SK-N-SH treated with all-trans-retinoic acid at 6 μM for 48 hours (cell line): ENCODE measurements at regions not wholly inside any gene's neighbourhood (a gene's known extent, or its start where the extent isn't known, plus 50 kb on each side); places are given as distances from the start of the nearest gene placed in this dataset.

Experiments used
- ATAC-seq: fragments of 200-7000 bp; cut with Tn5 transposase; 3 replicates; pipeline ENCODE4 v1.9.1; 2020; ENCODE audit warnings: mild to moderate bottlenecking, moderate library complexity
- ARNTL ChIP-seq: fragments of 450-650 bp; formaldehyde crosslinking; IDR thresholded peaks from 2 replicates; pipeline ENCODE4 v1.5.0; 2020; ENCODE audit warnings: low read depth, mild to moderate bottlenecking, moderate library complexity, borderline replicate concordance
- BACH2 ChIP-seq: fragments of 250-450 bp; sonication (Bioruptor Pico); IDR thresholded peaks from 2 replicates; pipeline ENCODE4 v1.9.0; 2021; ENCODE audit warnings: mild to moderate bottlenecking, borderline replicate concordance
- CREB5 ChIP-seq: fragments of 250-450 bp; sonication (Bioruptor Pico); IDR thresholded peaks from 2 replicates; pipeline ENCODE4 v1.5.1; 2020; ENCODE audit warnings: low read depth, mild to moderate bottlenecking, moderate library complexity
- CSDC2 ChIP-seq: fragments of 250-450 bp; sonication (Bioruptor Pico); IDR thresholded peaks from 2 replicates; pipeline ENCODE4 v1.5.0; 2020; ENCODE audit warnings: mild to moderate bottlenecking, moderate library complexity
- CSRNP3 ChIP-seq: fragments of 250-450 bp; sonication (Bioruptor Pico); IDR thresholded peaks from 2 replicates; pipeline ENCODE4 v1.5.1; 2021; ENCODE audit warnings: mild to moderate bottlenecking, moderate library complexity
- ESRRG ChIP-seq: fragments of 250-450 bp; sonication (Bioruptor Pico); IDR thresholded peaks from 2 replicates; pipeline ENCODE4 v1.6.1; 2021; ENCODE audit warnings: mild to moderate bottlenecking
- GLIS3 ChIP-seq: fragments of 250-450 bp; sonication (Bioruptor Pico); IDR thresholded peaks from 2 replicates; pipeline ENCODE4 v1.5.0; 2020; ENCODE audit warnings: mild to moderate bottlenecking, moderate library complexity
- ISL1 ChIP-seq: fragments of 250-450 bp; sonication (Bioruptor Pico); IDR thresholded peaks from 2 replicates; pipeline ENCODE4 v2.1.2; 2022; ENCODE audit warnings: mild to moderate bottlenecking, moderate library complexity
- OSR1 ChIP-seq: fragments of 250-450 bp; sonication (Bioruptor Pico); IDR thresholded peaks from 2 replicates; pipeline ENCODE4 v1.8.0; 2022; ENCODE audit warnings: moderate library complexity, mild to moderate bottlenecking, inconsistent platforms
- PATZ1 ChIP-seq: fragments of 250-450 bp; sonication (Bioruptor Pico); IDR thresholded peaks from 2 replicates; pipeline ENCODE4 v1.8.0; 2020; ENCODE audit warnings: mild to moderate bottlenecking, moderate library complexity, borderline replicate concordance
- POU6F1 ChIP-seq: fragments of 250-450 bp; sonication (Bioruptor Pico); IDR thresholded peaks from 2 replicates; pipeline ENCODE4 v1.8.0; 2021; ENCODE audit warnings: low read depth, mild to moderate bottlenecking, moderate library complexity, borderline replicate concordance
- PPARA ChIP-seq: fragments of 250-450 bp; sonication (Bioruptor Pico); IDR thresholded peaks from 2 replicates; pipeline ENCODE4 v1.5.0; 2020; ENCODE audit warnings: mild to moderate bottlenecking, borderline replicate concordance
- RARB ChIP-seq: fragments of 250-450 bp; sonication (Bioruptor Pico); IDR thresholded peaks from 2 replicates; pipeline ENCODE4 v1.8.0; 2021; ENCODE audit warnings: mild to moderate bottlenecking, moderate library complexity
- SNAI2 ChIP-seq: fragments of 250-450 bp; sonication (Bioruptor Pico); IDR thresholded peaks from 2 replicates; pipeline ENCODE4 v1.5.0; 2020; ENCODE audit warnings: mild to moderate bottlenecking, moderate library complexity
- TCF4 ChIP-seq: fragments of 250-450 bp; sonication (Bioruptor Pico); IDR thresholded peaks from 2 replicates; pipeline ENCODE4 v1.8.0; 2021; ENCODE audit warnings: mild to moderate bottlenecking, moderate library complexity, borderline replicate concordance
- TOX ChIP-seq: fragments of 250-450 bp; sonication (Bioruptor Pico); IDR thresholded peaks from 2 replicates; pipeline ENCODE4 v1.8.0; 2021; ENCODE audit warnings: mild to moderate bottlenecking, moderate library complexity, borderline replicate concordance
- TSHZ2 ChIP-seq: fragments of 250-450 bp; sonication (Bioruptor Pico); IDR thresholded peaks from 2 replicates; pipeline ENCODE4 v1.5.0; 2020; ENCODE audit warnings: mild to moderate bottlenecking, moderate library complexity
- ZC3H10 ChIP-seq: fragments of 250-450 bp; sonication (Bioruptor Pico); IDR thresholded peaks from 2 replicates; pipeline ENCODE4 v1.5.1; 2021; ENCODE audit warnings: mild to moderate bottlenecking, moderate library complexity
- ZFP3 ChIP-seq: fragments of 250-450 bp; sonication (Bioruptor Pico); IDR thresholded peaks from 2 replicates; pipeline ENCODE4 v1.5.0; 2020; ENCODE audit warnings: mild to moderate bottlenecking, moderate library complexity
- ZFP30 ChIP-seq: fragments of 450-650 bp; formaldehyde crosslinking; IDR thresholded peaks from 2 replicates; pipeline ENCODE4 v1.5.0; 2022; ENCODE audit warnings: mild to moderate bottlenecking, moderate library complexity
- ZNF565 ChIP-seq: fragments of 450-650 bp; formaldehyde crosslinking; conservative IDR thresholded peaks from 2 replicates; pipeline ENCODE4 v1.5.0; 2020; ENCODE audit warnings: low read depth, mild to moderate bottlenecking, moderate library complexity
- ZNF70 ChIP-seq: fragments of 450-650 bp; formaldehyde crosslinking; IDR thresholded peaks from 2 replicates; pipeline ENCODE4 v1.5.0; 2020; ENCODE audit warnings: mild to moderate bottlenecking, moderate library complexity
- ZNF8 ChIP-seq: fragments of 450-650 bp; formaldehyde crosslinking; IDR thresholded peaks from 2 replicates; pipeline ENCODE4 v1.5.0; 2020; ENCODE audit warnings: mild to moderate bottlenecking, moderate library complexity

- TF ChIP-seq CREB5 (CRISPR knock-in tag) (no peak), RARB (CRISPR knock-in tag) (no peak)
These were observed 56.3 kb upstream of the LBX1 start (continued) for GRCh38 chr10:101285519-101286070.

GRCh38 chr10:101286248-101287046 is 57.2 kb upstream of the LBX1 start:
- ATAC-seq: no peak
- no peak for TF ChIP-seq PATZ1 (CRISPR knock-in tag)
- no peak for TF ChIP-seq ZNF70
- no peak for TF ChIP-seq BACH2 (CRISPR knock-in tag)
- TF ChIP-seq ZC3H10 (CRISPR knock-in tag): no peak
- TF ChIP-seq POU6F1: no peak
- TF ChIP-seq ZFP3 (CRISPR knock-in tag): no peak
- no peak for TF ChIP-seq ZNF8
- TF ChIP-seq ZFP30: no peak
- no peak for TF ChIP-seq TSHZ2
- no peak for TF ChIP-seq ESRRG
- TF ChIP-seq TOX (CRISPR knock-in tag): no peak
- no peak for TF ChIP-seq ZNF565 (CRISPR knock-in tag)
- no peak for TF ChIP-seq ISL1 (CRISPR knock-in tag)
- no peak for TF ChIP-seq OSR1 (CRISPR knock-in tag)
- TF ChIP-seq PPARA: no peak
- TF ChIP-seq CSDC2 (CRISPR knock-in tag): no peak
- TF ChIP-seq TCF4 (CRISPR knock-in tag): no peak
- TF ChIP-seq GLIS3: no peak
- no peak for TF ChIP-seq RARB (CRISPR knock-in tag)
- TF ChIP-seq, all 23 proteins: peak for 0

GRCh38 chr10:101287183-101287996 is 58.1 kb upstream of the LBX1 start:
- no peak for ATAC-seq
- TF ChIP-seq ARNTL (CRISPR knock-in tag): no peak
- TF ChIP-seq TOX (CRISPR knock-in tag): no peak
- no peak for TF ChIP-seq ZNF8
- TF ChIP-seq CSRNP3 (CRISPR knock-in tag): no peak
- TF ChIP-seq ZNF70: no peak
- no peak for TF ChIP-seq ISL1 (CRISPR knock-in tag)
- no peak for TF ChIP-seq ZC3H10 (CRISPR knock-in tag)
- TF ChIP-seq ESRRG: no peak
- no peak for TF ChIP-seq ZFP3 (CRISPR knock-in tag)
- no peak for TF ChIP-seq SNAI2 (CRISPR knock-in tag)
- no peak for TF ChIP-seq POU6F1
- no peak for TF ChIP-seq CSDC2 (CRISPR knock-in tag)
- no peak for TF ChIP-seq RARB (CRISPR knock-in tag)
- TF ChIP-seq BACH2 (CRISPR knock-in tag): no peak
- TF ChIP-seq ZFP30: no peak
